Loucy (cell line): ENCODE measurements at regions not wholly inside any gene's neighbourhood (a gene's known extent, or its start where the extent isn't known, plus 50 kb on each side); places are given as distances from the start of the nearest gene placed in this dataset.

Experiments
- EZH2phosphoT487 ChIP-seq: fragments of 200-600 bp; IDR thresholded peaks from 2 replicates; pipeline ENCODE4 v1.6.1; 2018; ENCODE audit warnings: antibody characterized with exemption, mild to moderate bottlenecking, moderate library complexity, borderline replicate concordance
- TF ChIP-seq, protein P1 (sequence below): fragments of 200-600 bp; sonication (generic); conservative IDR thresholded peaks from 2 replicates; pipeline ENCODE4 v1.5.1; 2014; ENCODE audit warnings: mild to moderate bottlenecking, antibody characterized with exemption, low read length

DNA sequence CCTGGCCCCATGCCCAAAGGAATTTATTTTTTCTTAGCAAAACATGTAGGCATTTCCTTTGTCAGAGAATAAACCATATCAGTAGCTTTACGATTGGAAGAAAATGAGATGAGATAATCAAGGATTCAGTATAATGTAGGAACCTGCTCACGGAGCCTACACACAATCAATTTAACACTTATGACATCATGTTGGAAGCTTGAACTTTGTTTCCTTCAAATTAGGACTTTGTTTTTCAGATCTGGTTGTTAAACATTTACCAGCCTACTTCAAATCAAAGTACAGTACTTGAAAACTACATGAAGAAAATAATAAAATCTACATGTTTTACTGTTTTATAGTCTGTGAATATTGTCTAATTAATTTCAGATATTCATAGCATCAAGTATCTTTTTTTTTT, 639.0 kb upstream of the ATXN8OS start:
- TF ChIP-seq, protein P1, sequence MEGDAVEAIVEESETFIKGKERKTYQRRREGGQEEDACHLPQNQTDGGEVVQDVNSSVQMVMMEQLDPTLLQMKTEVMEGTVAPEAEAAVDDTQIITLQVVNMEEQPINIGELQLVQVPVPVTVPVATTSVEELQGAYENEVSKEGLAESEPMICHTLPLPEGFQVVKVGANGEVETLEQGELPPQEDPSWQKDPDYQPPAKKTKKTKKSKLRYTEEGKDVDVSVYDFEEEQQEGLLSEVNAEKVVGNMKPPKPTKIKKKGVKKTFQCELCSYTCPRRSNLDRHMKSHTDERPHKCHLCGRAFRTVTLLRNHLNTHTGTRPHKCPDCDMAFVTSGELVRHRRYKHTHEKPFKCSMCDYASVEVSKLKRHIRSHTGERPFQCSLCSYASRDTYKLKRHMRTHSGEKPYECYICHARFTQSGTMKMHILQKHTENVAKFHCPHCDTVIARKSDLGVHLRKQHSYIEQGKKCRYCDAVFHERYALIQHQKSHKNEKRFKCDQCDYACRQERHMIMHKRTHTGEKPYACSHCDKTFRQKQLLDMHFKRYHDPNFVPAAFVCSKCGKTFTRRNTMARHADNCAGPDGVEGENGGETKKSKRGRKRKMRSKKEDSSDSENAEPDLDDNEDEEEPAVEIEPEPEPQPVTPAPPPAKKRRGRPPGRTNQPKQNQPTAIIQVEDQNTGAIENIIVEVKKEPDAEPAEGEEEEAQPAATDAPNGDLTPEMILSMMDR, result no peak
- no peak for TF ChIP-seq EZH2phosphoT487
